A673 (cell line): ENCODE measurements at regions not wholly inside any gene's neighbourhood (a gene's known extent, or its start where the extent isn't known, plus 50 kb on each side); places are given as distances from the start of the nearest gene placed in this dataset.

Experiments
- BruUV-seq: library from RNA; stranded (reverse); fragments of 400-500 nt; replicated peaks from 2 replicates; lab custom pipeline; 2021; lab: Mats Ljungman, UMichigan
- CTCF ChIA-PET: fragments of 300-600 bp; sonication (Branson Sonifier 250); formaldehyde crosslinking; loops from one replicate; lab custom pipeline; 2022; ENCODE audit warnings: antibody characterized with exemption; lab: Charles Lee
- POLR2A ChIA-PET: fragments of 300-600 bp; sonication (Branson Sonifier 250); formaldehyde crosslinking; loops from one replicate; lab custom pipeline; 2022; ENCODE audit warnings: antibody characterized with exemption; ENCODE audit not compliant: low non-redundant PET; lab: Charles Lee
- DNase-seq: peaks from one replicate; pipeline ENCODE4 v3.0.0-alpha.2; 2015; ENCODE audit warnings: low spot score
- H3K27ac ChIP-seq: fragments of 200-600 bp; sonication (generic); 2 replicates; pipeline ENCODE4 v1.5.1; 2016; ENCODE audit warnings: mixed run types, low read depth, mild to moderate bottlenecking, mixed read lengths, antibody characterized with exemption, low read length; ENCODE audit not compliant: poor library complexity, severe bottlenecking
- H3K27me3 ChIP-seq: fragments of 200-600 bp; sonication (generic); replicated peaks from 2 replicates; pipeline ENCODE4 v1.6.1; 2017; ENCODE audit warnings: mixed run types, low read depth, mild to moderate bottlenecking, mixed read lengths, antibody characterized with exemption, low read length; ENCODE audit not compliant: insufficient read depth, poor library complexity
- H3K36me3 ChIP-seq: fragments of 200-600 bp; sonication (generic); 2 replicates; pipeline ENCODE4 v1.6.1; 2016; ENCODE audit warnings: mixed run types, mild to moderate bottlenecking, mixed read lengths, antibody characterized with exemption, low read length; ENCODE audit not compliant: insufficient read depth, poor library complexity, severe bottlenecking
- H3K4me1 ChIP-seq: fragments of 200-600 bp; sonication (generic); 2 replicates; pipeline ENCODE4 v1.6.1; 2017; ENCODE audit warnings: mixed run types, mild to moderate bottlenecking, mixed read lengths, antibody characterized with exemption, low read length; ENCODE audit not compliant: insufficient read depth, poor library complexity, severe bottlenecking
- H3K4me3 ChIP-seq: fragments of 200-600 bp; sonication (generic); 2 replicates; pipeline ENCODE4 v1.5.1; 2016; ENCODE audit warnings: low read depth, mixed run types, mild to moderate bottlenecking, mixed read lengths, low read length; ENCODE audit not compliant: poor library complexity, severe bottlenecking
- H3K9me3 ChIP-seq: fragments of 200-600 bp; sonication (generic); 2 replicates; pipeline ENCODE4 v1.6.1; 2016; ENCODE audit warnings: mixed run types, low read depth, mild to moderate bottlenecking, mixed read lengths, antibody characterized with exemption, low read length; ENCODE audit not compliant: poor library complexity, severe bottlenecking
- EZH2 ChIP-seq: fragments of 200-600 bp; sonication (generic); IDR thresholded peaks from 2 replicates; pipeline ENCODE4 v1.6.1; 2017; ENCODE audit warnings: borderline replicate concordance, low read depth, mild to moderate bottlenecking, mixed read lengths, antibody characterized with exemption, low read length; ENCODE audit not compliant: poor library complexity, severe bottlenecking
- intact Hi-C: fragments of 100-400 bp; cut with micrococcal nuclease; formaldehyde crosslinking; loops from one replicate; pipeline ENCODE4 v1.10.0; 2022; ENCODE audit not compliant: unreplicated experiment
- TF ChIP-seq, protein P1 (sequence below): fragments of 300-800, 200-600 bp; sonication (generic); conservative IDR thresholded peaks from 2 replicates; pipeline ENCODE4 v1.5.1; 2017; ENCODE audit warnings: low read depth, mild to moderate bottlenecking, antibody characterized with exemption, low read length, moderate library complexity, mixed read lengths

DNA sequence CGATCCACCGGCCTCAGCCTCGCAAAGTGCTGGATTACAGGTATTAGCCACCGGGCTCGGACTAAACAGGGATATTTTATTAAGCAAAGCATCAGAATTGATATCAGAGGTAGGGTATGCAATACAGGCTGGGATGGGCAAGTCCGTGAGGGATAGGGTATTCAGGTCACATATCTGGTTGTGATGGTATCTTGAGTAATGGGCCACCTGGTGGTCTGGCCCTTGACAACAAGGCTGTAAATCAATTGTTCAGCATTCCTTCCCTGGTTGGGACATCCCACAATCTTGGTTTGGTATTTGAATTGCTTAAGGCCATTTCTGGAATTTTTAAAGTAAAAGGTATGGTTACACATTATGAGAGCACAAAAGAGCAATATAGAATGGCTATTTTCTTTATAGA lies 1588.0 kb downstream of the SLITRK1 start:
- CTCF ChIA-PET = no interaction called here
- intact Hi-C loops = no loop called here
- Histone ChIP-seq H3K36me3 (no peaks in the 10 kb centered on the region), H3K9me3 (no peaks in the 10 kb centered on the region), H3K4me3 (no peak overlapping the region), H3K27me3 (no peaks in the 10 kb centered on the region), H3K4me1 (no peaks in the 10 kb centered on the region), H3K27ac (no peak overlapping the region)
- TF ChIP-seq, protein P1, sequence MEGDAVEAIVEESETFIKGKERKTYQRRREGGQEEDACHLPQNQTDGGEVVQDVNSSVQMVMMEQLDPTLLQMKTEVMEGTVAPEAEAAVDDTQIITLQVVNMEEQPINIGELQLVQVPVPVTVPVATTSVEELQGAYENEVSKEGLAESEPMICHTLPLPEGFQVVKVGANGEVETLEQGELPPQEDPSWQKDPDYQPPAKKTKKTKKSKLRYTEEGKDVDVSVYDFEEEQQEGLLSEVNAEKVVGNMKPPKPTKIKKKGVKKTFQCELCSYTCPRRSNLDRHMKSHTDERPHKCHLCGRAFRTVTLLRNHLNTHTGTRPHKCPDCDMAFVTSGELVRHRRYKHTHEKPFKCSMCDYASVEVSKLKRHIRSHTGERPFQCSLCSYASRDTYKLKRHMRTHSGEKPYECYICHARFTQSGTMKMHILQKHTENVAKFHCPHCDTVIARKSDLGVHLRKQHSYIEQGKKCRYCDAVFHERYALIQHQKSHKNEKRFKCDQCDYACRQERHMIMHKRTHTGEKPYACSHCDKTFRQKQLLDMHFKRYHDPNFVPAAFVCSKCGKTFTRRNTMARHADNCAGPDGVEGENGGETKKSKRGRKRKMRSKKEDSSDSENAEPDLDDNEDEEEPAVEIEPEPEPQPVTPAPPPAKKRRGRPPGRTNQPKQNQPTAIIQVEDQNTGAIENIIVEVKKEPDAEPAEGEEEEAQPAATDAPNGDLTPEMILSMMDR = no peak
- no peak for TF ChIP-seq EZH2
- DNase-seq = no peak
- BruUV-seq = no TSS peak
- POLR2A ChIA-PET = no interaction called here

DNA sequence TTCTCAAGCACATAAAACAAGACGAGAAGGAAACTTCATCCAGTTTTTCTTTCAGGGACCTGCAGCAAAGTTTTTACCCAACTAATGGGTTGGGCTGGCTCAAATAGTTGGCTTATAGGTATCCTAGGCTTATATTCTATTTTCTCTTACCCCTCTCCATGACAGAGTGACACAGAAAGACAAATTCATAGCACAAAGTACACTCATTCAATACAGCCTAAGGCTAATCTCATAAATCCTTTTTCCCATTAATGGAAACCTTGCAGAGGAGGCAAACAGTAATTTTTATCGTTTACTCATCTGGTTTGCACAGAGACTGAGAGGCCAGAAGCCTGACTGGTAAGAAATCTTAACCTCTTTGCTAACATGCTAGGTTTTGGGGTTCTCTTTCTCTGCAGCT lies 1589.9 kb downstream of the SLITRK1 start:
- POLR2A ChIA-PET = no interaction called here
- intact Hi-C loops = no loop called here
- H3K27ac ChIP-seq = no peak overlapping the region
- TF ChIP-seq, protein P1 = no peak
- TF ChIP-seq EZH2 = no peak
- H3K27me3 ChIP-seq = no peaks in the 10 kb centered on the region
- CTCF ChIA-PET = no interaction called here
- BruUV-seq = no TSS peak
- no peaks in the 10 kb centered on the region for H3K36me3 ChIP-seq
- H3K4me3 ChIP-seq = no peak overlapping the region
- no peaks in the 10 kb centered on the region for H3K4me1 ChIP-seq
- no peaks in the 10 kb centered on the region for H3K9me3 ChIP-seq
- DNase-seq = no peak

DNA sequence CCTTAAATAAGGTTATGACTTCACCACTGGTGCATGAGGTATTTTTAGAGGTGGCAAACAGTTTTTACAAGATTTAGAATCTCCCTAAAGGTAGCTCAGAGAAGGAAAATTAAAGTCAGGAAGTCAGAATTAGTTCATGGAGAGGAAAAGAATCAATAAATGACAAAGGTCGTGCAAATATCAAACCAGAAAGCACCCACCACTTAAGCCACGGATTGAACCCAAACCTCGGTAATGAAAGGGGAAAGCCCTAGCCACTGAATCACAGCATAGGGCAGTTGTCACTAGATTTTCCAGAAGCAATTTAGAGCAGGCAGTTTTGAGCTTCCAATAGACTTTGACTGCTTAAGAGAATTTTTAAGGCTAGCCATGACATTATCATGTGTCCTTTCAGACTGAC lies 1590.4 kb downstream of the SLITRK1 start:
- no peaks in the 10 kb centered on the region for H3K36me3 ChIP-seq
- H3K27ac ChIP-seq = no peak overlapping the region
- TF ChIP-seq, protein P1 = no peak
- no peak for TF ChIP-seq EZH2
- no peaks in the 10 kb centered on the region for H3K4me1 ChIP-seq
- no peak overlapping the region for H3K4me3 ChIP-seq
- intact Hi-C loops = no loop called here
- CTCF ChIA-PET = no interaction called here
- H3K27me3 ChIP-seq = no peaks in the 10 kb centered on the region
- DNase-seq = no peak
- no TSS peak for BruUV-seq
- POLR2A ChIA-PET = no interaction called here
- H3K9me3 ChIP-seq = no peaks in the 10 kb centered on the region
